NCI-H128 (cell line): ENCODE measurements at regions not wholly inside any gene's neighbourhood (a gene's known extent, or its start where the extent isn't known, plus 50 kb on each side); places are given as distances from the start of the nearest gene placed in this dataset.

Experiments used
- DNase-seq: peaks from one replicate; lab custom pipeline; 2025; ENCODE audit not compliant: unreplicated experiment; lab: John Stamatoyannopoulos, UW

DNA sequence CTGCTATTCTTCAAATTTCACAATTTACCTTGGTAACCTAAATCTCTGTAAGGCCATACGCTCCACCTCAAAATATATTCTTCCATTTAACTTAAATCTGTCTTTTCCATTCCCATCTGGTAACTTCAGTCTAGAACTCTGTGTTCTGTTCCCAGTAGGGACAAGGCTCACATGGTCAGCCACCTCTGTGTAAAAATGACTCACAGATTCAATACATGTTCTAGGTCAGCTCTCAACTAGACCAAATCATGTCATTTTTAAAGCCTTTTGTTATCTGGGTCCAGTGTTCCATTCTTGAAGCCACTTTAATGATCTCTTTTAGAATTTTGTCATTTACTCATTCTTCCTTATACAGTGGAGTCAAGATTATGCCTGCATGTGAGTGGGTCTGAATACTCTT, 315.6 kb upstream of the CITED2 start:
- no peak for DNase-seq

DNA sequence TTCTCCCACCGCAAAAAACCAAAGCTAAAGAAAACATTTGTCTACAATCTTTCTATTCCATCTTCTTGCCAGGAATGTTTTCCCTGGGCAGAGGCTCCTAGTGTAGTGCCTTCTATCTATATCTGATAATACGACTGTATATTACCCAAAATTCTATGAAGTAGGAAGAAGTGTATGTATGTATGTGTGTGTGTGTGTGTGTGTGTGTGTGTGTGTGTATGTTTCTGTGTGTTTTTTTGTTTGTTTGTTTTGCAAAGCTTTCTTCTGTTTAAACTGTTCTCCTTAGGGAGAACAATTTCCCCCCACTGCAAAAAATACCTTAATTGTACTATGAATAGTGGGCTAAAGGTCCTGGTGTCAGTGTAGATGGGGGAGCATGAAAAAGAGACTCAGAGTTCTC, 312.6 kb upstream of the CITED2 start:
- no peak for DNase-seq

DNA sequence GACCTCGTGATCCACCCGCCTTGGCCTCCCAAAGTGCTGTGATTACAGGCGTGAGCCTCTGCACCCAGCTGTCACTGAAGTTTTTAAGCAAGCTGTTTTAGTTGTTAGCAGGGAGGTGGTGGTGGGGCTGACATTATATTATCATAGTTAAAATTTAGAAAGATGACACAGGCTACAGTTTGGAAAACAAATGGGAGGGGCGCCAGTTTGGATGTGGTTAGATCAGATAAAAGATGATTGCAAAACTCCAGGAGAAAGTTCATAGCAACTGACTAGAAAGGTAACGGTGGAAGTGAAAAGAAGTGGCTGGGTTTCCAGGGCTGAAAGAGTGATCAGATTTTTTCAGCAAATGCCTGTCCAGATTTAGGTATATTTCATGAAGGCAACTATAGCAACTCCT, 311.9 kb upstream of the CITED2 start:
- no peak for DNase-seq

DNA sequence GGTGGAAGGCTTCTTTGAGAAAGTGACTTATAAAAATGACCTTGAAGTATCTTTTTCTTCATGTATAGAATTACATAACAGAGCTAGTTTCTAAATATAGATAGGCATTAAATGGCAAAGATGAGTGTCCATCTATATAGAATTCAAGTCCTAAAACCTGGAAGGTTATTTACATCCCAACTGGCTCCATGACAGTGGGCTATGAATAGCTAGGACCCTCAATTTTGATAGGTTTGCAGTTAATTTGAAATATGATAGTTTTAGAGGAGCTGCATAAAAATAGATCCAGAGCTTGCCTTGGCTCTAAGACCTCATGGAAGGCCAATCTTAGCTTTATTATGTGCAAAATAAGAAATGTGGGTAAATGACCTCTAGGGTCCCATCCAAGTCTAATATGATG, 310.6 kb upstream of the CITED2 start:
- no peak for DNase-seq

DNA sequence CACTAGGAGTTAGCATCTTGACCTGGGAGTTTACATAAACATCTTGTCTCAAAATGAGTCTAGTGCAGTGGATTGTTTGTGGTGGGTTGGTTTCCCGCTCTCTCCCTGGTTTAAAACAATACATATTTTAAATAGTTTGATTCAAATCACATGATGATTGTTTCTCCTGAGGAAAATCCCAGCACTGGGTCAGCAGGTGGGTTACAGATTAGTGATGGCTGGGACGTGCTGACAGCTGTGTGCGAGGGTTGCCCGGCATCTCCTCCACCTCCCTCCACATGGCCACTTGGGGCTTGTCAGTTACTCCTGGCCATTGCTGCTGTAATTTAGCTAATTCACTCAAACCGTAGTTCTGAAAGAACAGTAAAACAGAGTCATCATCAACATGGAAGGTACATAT, 306.4 kb upstream of the CITED2 start:
- DNase-seq: no peak

DNA sequence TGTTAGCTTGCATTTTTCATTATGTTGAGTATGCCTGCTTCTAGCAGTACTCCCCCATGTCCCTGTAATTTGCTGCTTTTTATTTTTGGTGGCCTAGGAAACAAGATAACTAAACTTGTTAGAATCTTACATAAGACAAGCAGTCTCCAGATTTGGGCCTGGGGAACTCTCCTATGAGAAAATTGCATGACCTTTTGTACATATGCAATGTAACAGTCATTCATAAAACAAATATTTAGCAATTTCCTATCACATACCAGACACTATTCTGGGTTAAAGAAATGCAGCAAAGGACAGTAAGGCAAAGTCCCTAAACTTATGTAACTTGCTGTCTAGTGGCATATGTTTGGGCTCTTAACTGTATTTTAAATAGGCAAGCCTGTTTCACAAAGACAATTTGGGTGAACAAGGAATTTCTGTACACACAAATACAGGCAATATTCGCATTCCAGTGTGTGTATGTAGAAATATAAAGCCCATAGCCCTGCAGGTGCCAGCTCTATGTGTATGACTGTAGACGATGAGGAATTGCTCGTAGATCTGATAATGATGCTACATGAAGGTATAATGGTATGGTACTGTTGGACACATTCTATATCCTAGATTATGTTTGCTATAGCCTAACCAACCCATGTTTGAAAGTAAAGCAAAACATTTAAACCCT, 305.2 kb upstream of the CITED2 start:
- no peak for DNase-seq

DNA sequence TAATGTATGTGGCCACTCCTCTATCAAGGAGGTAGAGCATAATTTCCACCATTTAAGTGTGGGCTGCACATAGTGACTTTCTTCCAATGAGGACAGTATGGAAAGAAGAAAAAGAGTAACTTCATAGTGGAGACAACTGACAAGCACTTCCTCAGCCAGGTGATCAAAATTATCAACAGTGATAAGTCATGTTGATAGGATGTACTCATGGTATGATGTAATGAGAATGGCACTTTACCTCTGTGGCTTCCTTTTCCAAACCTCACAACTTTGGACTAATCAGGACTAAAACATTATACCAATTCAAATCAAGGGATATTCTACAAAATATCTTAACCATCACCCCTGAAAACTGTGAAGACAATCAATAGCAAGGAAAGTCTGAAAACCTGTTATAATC, 302.3 kb upstream of the CITED2 start:
- DNase-seq: no peak

DNA sequence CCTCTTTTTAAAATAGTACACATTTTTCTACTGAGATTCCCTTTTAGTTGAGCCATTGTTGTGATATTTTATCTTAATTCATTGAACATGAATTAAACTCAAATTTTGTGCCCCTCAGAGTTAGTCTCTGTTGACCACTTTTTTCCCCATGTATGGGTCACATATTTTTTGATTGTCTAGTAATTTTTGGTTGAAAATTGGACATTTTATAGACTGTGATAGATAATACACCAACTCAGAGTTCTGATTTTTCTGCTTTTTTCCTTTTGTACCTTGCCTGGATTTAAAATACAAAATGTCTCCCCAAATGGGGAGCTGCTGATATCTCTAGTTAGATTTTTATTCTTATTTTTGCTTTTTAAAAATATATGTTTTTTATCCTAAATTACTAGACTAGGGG, 291.8 kb upstream of the CITED2 start:
- no peak for DNase-seq

DNA sequence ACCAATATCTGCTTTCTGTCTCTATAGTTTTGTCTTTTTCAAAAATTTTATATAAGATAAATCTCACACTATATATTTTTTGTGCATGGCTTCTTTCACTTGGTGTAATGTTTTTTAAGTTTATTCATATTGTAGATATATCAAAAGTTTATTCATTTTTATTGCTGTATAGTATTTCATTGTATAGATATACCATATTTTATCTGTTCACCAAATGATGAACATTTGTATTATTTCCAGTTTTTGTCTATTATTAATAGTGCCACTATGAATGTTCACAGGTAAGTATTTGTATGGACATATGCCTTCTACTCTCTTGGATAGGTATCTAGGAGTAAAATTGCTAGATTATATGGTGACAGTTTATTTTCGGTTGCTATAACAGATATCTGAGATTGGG, 289.5 kb upstream of the CITED2 start:
- no peak for DNase-seq

DNA sequence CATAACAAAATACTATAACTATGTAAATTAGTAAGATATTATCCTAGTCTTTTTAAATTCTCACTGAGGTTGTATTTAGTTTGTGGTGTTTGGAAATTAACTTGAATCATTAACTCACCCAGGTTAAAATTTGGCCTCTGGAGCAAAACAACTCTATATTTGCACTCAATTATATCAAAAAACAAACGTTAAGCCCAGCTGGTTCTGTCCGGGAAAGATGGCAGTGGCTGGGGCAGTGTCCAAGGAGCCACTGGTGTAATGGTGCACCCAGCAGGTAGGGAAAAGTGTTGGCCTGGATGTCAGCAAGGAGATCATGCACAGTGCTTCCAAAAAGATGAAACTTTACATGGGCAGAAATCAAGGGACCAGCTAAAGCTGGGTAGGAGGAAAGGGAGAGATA, 285.3 kb upstream of the CITED2 start:
- no peak for DNase-seq

DNA sequence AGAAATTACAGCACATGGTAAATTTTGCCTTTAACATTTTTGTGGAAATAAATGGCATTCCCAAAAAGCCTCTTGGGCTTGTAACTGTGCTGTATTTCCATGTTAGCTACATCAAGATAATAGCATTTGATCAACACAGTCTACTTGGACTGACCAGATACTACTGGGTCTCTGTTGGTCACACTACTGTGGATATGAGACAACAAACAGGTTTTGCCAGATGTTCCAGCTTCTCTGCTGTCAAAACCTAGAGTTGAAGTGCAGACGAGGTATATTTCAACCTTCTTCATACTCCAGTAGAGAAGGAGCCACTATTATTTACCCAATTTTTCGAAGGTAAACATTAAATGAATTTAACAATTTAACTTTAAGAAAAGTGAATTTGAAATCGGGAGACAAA, 284.7 kb upstream of the CITED2 start:
- DNase-seq: no peak

DNA sequence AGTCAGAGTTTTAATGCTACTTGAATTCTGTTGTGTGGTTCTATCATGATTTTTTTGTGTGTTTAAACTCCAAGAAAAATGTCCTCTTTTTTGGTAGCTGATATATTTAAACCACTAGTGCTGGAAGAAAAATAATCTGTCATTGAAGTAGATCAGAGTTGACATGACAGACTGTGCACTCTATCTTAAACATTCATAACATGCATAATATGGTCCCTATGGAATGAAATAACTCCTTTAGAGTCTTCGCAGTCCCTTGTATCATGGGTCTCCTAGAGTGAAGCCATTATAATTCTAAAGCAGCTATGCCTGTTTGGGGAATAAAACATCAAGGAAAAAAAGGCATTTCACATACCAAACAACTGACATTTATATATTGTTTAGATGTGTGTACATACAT, 282.7 kb upstream of the CITED2 start:
- no peak for DNase-seq

DNA sequence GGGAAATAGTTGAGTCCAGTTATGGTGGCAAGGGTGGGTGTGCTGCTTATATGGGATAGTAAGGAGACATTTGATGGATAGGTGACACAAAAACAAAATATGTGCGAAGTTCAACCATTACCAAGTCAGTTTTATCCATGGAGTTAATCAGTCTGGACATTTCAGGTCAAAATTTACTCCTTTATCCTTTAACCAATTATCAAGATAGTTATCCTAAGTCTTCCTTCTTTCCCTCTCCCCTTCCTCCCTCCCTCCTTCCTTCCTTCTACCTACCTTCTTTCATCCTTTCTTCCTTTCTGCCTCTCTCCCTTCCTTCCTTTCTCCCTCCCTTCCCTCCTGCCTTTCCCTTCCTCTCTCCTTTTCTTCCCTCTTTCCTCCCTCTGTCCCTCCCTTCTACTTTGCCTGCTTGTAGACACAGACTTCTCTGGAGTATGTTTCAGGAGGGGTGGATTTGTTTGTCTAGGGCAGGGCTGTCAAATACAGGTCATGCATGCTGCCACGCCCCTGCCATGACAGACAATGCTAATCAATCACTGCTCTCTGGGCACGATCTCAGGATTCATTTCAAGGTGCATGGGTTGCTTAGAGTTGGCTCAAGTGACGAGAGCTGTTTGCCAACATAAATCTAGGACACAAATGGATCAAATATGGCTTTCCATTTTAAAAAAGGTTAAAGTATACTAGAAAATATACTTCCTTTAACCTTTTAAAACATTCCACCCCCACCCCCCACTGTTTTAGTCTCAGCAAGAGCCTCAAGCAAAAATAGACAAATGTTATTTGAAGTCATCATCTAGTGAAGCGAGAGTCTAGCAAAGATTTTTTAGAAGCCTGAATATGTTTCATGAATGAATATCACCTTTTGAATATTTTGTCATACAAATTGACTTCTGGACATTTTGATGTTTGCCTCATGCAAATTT, 281.6 kb upstream of the CITED2 start:
- DNase-seq: no peak

DNA sequence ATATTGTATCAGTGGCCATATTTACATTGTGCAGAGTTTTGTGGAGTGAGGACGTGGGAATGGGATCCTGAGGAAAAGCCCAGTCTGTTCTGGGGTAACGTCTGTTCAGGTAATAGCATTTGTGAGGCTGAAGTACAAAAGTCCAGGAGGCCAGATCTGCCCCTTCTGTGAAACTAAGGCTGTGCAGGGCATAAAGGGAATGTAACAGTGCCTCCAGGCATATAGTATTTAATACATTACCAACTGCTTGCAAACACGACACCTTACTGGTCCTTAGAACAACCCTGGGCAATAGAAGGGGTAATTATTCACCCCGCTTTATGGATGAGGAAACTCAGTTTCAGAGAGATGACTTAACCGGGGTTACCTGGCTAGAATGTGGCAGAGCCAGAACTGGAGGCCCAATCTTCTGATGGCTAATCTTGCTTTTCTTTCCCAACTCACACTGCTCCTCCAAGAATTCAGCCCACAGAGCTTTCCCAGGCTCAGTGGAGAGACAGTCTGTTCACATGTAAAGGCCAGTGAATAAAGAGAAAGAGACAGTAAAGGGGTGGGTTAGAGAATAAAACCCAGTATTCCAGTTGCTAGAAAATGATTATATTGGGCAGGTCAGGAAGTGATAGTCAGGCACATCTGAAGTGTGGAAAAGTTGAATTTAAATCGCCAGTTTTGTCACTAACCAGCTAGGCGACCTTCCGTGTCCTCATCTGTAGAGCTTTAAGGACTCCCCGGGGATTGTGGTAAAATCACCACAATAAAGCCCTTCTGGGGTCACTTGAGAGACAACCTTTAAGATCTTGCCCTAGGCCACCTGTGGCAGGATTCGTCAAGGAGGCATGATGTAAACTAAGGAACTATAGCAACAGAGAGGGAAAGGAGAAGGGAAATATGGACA, 280.7 kb upstream of the CITED2 start:
- DNase-seq: no peak

DNA sequence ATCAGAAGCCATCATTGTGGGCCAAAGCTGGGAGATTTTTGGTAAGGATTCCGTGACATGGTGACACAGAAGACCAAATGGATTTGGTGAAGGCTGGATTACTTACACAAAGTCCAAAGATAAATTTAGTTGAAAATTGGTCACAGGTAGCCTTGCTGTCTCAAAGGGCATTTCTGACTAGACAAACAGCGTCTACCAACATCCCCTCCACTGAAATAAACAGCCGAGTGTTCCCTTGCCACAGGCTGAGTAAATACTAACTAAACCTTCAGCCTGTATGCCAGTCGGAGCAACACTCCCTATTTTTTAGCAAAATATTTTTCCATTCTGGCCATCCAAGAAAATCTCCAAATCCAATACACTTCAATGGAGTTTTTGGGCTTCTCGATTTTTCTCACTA, 279.9 kb upstream of the CITED2 start:
- DNase-seq: no peak

DNA sequence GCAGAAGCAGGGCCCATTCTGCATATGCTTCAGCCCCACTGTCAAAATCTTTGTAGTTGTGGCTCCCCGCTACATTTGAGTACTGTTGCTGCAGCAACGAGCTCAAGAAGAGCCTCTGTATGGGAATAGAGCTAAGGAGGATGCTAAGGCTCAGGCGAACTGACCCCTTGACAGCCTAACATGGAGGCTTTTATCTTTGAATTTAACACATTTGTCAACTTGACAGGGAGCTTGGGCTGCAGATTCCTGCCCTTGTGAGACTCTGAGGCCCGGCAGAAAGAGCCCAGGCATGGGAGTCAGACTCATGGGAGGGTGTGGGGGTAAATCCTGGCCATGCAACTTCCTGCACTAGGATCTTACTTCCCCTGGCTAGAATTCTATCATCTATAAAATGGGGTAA, 278.7 kb upstream of the CITED2 start:
- DNase-seq: no peak

DNA sequence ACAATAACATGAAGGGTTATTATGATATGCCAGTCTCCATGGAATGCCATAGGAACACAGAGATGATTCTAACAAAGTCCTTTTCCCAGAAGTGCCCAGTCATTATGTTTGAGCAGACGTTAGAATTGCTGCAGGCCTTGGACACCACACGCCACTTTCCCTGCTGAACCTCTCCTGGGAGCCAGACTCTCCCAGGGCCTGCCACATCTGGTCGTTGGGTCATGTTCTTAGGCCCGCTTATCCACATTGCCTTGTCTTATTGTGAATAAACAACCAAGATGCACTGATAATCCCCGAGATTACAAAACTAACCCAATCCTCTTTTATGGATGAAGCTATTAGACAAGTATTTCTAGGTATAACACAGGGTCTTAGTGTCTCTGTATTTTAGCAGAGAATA, 276.5 kb upstream of the CITED2 start:
- DNase-seq: no peak

DNA sequence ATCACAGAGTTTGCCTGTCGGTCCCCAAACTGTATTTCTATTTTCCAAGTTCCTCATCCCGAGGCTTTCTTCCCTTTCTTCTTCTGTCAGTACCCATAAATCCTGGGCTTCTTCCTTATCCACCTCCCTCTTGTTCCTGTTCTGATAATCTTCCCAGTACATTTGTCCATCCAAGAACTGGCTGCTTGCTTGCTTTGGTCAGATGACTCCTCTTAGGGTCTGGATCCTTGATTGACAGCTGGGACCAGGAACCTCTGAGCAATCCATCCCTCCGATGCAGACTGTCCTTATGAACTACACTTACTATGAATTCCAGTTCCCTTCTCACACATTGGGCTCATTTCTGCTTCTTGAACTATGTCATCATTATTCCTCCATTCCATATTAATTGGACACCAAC, 275.3 kb upstream of the CITED2 start:
- DNase-seq: no peak

DNA sequence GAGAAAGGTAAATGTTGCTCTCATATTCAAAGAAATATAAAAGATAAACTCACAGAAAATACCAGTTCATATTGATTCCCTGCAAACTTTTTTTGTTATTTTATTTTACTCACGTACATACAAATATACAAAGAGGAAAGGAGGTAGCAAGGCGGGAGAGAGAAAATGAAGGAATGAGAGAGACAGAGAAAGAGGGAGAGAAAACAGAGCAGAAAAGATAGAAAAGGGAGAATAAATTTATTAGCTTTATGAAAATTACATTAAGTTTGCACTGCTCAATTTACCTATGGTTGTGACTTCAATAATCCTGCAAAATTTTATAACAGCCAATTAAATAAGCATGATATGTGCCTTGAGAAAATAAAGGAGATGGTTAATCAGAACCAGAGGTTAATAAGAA, 274.7 kb upstream of the CITED2 start:
- DNase-seq: no peak

DNA sequence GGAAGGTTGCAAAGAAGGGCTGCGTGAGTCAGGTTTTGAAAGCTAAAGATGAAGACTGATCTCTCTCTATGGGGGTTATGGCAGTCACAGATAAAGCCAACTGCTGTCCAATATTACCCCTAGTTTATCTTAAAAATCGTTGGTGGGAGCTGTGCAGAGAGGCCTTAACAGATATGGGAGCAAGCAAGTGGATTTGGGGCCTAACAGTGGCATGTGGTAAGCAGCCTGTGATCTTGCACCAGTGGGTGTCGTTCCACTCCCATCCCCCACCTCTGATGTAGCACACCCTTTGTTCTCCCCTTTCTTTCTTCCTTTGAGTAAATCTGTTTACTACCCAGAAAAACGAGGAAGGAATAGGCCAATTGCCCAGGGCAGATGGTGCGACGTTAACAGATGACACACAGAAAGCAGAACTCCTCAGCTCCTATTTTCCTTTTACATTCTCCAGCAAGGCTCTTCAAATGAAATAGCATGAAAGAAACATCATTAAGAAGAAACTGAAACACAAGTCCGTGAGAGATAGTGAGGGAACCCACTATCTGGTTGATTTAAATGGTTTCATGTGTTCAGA, 274.1 kb upstream of the CITED2 start:
- no peak for DNase-seq

DNA sequence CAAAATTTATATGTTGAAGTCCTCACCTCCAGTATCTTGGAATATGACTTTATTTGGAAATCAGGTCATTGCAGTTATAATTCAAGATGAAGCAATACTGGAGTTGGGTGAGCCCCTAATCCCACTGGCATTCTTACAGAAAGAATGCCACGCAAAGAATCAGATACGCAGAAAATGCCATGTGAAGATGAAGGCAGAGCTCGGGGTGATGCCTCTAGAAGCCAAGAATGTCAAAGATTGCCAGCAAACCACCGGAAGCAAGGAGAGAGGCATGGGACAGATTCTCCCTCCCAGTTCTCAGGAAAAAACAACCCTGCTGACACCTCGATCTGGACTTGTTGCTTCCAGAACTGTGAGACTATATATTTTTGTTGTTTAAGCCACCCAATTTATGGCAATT, 273.4 kb upstream of the CITED2 start:
- DNase-seq: no peak
